ENCODE measurements at regions not wholly inside any gene's neighbourhood (a gene's known extent, or its start where the extent isn't known, plus 50 kb on each side); places are given as distances from the start of the nearest gene placed in this dataset.
"Not testable (repeated sequence)": the region's sequence is repeated elsewhere in the genome, so short reads cannot be mapped to it uniquely, and the experiment has no call there.

DNA sequence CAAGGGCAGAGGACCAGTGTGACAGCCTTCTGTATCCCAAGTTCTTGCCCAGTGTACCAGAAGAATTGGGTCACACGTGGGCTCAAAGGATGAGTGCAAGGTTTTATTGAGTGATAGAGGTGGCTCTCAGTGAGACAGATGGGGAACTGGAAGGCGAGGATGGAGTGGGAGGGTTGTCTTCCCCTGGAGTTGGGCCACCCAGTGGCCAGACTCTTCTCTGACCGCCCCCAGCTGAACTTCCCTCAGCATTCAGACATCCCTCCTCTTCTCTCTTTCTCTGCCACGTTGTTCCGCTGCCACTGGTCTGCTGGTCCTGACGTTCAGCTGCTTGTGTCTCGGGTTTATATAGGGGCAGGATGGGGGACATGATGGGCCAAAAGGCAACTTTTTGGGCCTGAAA, 150.1 kb upstream of the IVNS1ABP start:
- no peak for DNase-seq
- H3K27me3 ChIP-seq, result no peaks in the 10 kb centered on the region
- ATAC-seq, result no peak
- H3K27ac ChIP-seq, result no peak overlapping the region
- 91 to 98% (median 92%) methylated on average over 7 of the region's 7 CpGs for WGBS, 4 donors
- no peaks in the 10 kb centered on the region for H3K9me3 ChIP-seq
- no peak for TF ChIP-seq POLR2A (IDR thresholded peaks at IDR 0.05)
- TF ChIP-seq, protein P1, sequence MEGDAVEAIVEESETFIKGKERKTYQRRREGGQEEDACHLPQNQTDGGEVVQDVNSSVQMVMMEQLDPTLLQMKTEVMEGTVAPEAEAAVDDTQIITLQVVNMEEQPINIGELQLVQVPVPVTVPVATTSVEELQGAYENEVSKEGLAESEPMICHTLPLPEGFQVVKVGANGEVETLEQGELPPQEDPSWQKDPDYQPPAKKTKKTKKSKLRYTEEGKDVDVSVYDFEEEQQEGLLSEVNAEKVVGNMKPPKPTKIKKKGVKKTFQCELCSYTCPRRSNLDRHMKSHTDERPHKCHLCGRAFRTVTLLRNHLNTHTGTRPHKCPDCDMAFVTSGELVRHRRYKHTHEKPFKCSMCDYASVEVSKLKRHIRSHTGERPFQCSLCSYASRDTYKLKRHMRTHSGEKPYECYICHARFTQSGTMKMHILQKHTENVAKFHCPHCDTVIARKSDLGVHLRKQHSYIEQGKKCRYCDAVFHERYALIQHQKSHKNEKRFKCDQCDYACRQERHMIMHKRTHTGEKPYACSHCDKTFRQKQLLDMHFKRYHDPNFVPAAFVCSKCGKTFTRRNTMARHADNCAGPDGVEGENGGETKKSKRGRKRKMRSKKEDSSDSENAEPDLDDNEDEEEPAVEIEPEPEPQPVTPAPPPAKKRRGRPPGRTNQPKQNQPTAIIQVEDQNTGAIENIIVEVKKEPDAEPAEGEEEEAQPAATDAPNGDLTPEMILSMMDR (IDR thresholded peaks at IDR 0.05), result no peak
- H3K4me3 ChIP-seq, result no peak overlapping the region
- H3K4me1 ChIP-seq, result no peaks in the 10 kb centered on the region
- intact Hi-C loops (cut with DNase I), result no loop called here
- no peaks in the 10 kb centered on the region for H3K36me3 ChIP-seq

DNA sequence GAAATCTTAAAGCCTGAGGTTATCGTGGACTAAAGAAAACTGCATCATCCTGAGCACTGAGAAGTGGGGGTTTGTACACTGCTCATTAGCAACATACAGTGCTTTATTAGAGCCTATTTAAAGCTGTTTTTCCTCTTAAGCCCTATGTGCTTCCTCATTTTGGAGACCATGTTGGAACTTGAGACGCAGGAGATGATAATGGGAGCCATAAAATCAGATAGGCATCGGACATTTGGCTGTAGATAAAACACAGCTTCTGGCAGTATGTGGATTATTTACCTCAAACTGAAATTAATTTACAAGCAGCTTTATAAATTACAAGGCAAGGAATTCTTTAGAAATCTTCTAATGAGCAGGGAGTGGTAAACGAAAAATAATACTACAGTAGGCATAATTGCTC, 147.7 kb upstream of the IVNS1ABP start:
- ATAC-seq (no peak), DNase-seq (no peak)
- peaks cover 0 to 6% (median 0%) of the 10 kb centered on the region in 12 donors for H3K9me3 ChIP-seq
- no peaks in the 10 kb centered on the region for H3K36me3 ChIP-seq
- no peaks in the 10 kb centered on the region for H3K4me1 ChIP-seq
- H3K4me3 ChIP-seq, result no peak overlapping the region
- no peak for TF ChIP-seq POLR2A (IDR thresholded peaks at IDR 0.05)
- TF ChIP-seq, protein P1 (IDR thresholded peaks at IDR 0.05), result no peak
- intact Hi-C loops (cut with DNase I), result no loop called here
- H3K27ac ChIP-seq, result no peak overlapping the region
- 66 to 75% (median 70%) methylated on average over 4 of the region's 4 CpGs for WGBS, 4 donors
- no peaks in the 10 kb centered on the region for H3K27me3 ChIP-seq

DNA sequence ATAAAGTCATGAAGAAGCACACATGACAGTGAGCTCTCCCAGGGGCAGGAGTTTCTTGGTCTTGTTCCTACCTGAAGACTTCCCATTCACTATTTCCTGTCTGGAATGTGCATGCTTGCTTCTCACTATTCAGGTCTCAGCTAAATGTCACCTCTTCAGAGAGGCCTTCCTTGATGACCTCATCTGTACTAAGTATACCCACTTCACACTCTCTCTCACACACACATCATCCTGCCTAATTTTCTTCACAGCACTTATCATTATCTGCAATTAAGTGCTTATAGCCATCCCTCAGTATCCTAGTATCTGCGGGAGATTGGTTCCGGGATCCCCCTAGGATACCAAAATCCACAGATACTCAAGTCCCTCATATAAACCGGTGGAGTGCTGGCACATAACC, 146.4 kb upstream of the IVNS1ABP start:
- DNase-seq (no peak), ATAC-seq (no peak)
- H3K4me3 ChIP-seq, result no peak overlapping the region
- no peaks in the 10 kb centered on the region for H3K27me3 ChIP-seq
- peaks cover 0 to 6% (median 0%) of the 10 kb centered on the region in 12 donors for H3K9me3 ChIP-seq
- intact Hi-C loops (cut with DNase I), result no loop called here
- no peak overlapping the region for H3K27ac ChIP-seq
- no peak for TF ChIP-seq POLR2A (IDR thresholded peaks at IDR 0.05)
- TF ChIP-seq, protein P1 (IDR thresholded peaks at IDR 0.05), result no peak
- no peaks in the 10 kb centered on the region for H3K36me3 ChIP-seq
- no peaks in the 10 kb centered on the region for H3K4me1 ChIP-seq
- 67 to 87% (median 72%) methylated on average over 3 of the region's 3 CpGs for WGBS, 4 donors

DNA sequence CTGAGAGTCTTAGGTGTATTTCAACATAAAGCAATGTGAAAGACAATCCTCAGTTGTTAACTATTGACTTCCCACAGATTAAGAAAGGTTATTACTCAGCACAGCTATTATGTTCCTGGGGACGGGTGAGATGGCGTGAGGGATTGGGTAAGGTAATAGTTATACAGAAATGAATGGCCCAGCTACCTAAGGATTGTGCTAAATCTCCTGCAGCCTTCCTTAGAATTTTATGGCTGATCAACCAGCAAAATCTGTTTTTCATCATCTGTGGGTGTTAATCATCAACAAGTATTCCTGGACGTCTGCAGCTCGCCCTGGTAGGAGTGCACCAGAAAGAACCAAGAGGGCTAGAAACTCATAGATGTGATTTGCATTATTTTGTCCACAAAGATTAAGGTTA, 146.0 kb upstream of the IVNS1ABP start:
- intact Hi-C loops (cut with DNase I), result no loop called here

DNA sequence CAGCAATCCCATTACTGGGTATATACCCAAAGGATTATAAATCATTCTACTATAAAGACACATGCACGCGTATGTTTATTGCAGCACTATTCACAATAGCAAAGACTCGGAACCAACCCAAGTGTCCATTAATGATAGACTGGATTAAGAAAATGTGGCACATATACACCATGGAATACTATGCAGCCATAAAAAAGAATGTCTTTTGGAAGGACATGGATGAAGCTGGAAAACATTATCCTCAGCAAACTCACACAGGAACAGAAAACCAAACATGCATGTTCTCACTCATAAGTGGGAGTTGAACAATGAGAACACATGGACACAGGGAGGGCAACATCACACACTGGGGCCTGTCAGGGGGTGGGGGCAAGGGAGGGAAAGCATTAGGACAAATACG, 143.7 kb upstream of the IVNS1ABP start:
- H3K9me3 ChIP-seq; ATAC-seq; H3K27ac ChIP-seq; DNase-seq; H3K36me3 ChIP-seq; H3K4me3 ChIP-seq; H3K4me1 ChIP-seq; H3K27me3 ChIP-seq; intact Hi-C loops (cut with DNase I): not testable (repeated sequence)
- 97 to 99% (median 98%) methylated on average over 4 of the region's 4 CpGs for WGBS, 4 donors

More for the DNA sequence above, 146.0 kb upstream of the IVNS1ABP start:
- Histone ChIP-seq H3K27ac (no peak overlapping the region), H3K4me3 (no peak overlapping the region), H3K4me1 (no peaks in the 10 kb centered on the region), H3K36me3 (no peaks in the 10 kb centered on the region), H3K27me3 (no peaks in the 10 kb centered on the region), H3K9me3 (peaks cover 0 to 6% (median 0%) of the 10 kb centered on the region in 12 donors)
- 79 to 87% (median 82%) methylated on average over 4 of the region's 4 CpGs for WGBS, 4 donors
- ATAC-seq (no peak), DNase-seq (no peak)
- TF ChIP-seq POLR2A (IDR thresholded peaks at IDR 0.05), result no peak
- TF ChIP-seq, protein P1 (IDR thresholded peaks at IDR 0.05), result no peak
